HG03066 (cell line): ENCODE measurements at regions not wholly inside any gene's neighbourhood (a gene's known extent, or its start where the extent isn't known, plus 50 kb on each side); places are given as distances from the start of the nearest gene placed in this dataset.

Experiments used
- ATAC-seq: cut with Tn5 transposase; IDR thresholded peaks from one replicate; pipeline ENCODE4 v1.9.1; 2021; ENCODE audit warnings: low read depth; ENCODE audit not compliant: unreplicated experiment

DNA sequence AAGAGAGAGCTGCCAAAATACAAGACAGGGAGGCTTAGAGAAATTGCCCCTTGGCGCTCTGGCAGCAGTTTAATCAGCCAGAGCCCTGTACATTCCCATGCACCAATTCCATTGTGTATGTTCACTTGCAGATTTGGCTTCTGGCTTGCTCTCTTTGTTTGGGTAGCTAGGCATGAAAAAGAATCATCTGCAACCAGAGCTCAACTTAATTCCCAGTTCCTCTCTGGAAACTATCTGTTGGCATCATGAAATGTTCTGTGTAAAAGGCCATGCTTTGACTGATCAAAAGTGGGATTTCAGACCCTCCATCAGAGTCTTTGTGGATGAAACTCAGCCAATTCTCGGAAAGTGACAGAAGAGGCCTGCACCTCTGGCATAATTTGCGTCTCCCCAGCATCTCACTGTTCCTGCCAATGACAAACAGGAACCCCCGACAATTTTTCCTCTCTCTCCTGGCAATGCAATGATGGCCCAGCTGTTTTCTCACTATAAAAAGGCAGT is 53.8 kb upstream of the RAD23B start:
- ATAC-seq: no peak
